Trophoblast cell (in vitro differentiated cells and primary cell): ENCODE measurements at regions not wholly inside any gene's neighbourhood (a gene's known extent, or its start where the extent isn't known, plus 50 kb on each side); places are given as distances from the start of the nearest gene placed in this dataset.

ENCODE experiments used
- DNase-seq, 2 donors: peaks; one replicate each; pipeline ENCODE4 v3.0.0-alpha.2; 2016
- H2AFZ ChIP-seq: 2 replicates; pipeline ENCODE4 v1.6.1; 2013; ENCODE audit warnings: low read length, moderate library complexity, mild to moderate bottlenecking; ENCODE audit not compliant: insufficient read depth, poor library complexity
- H2AK5ac ChIP-seq: 2 replicates; pipeline ENCODE4 v1.6.1; 2013; ENCODE audit warnings: mild to moderate bottlenecking, low read length
- H2BK120ac ChIP-seq: 2 replicates; pipeline ENCODE4 v1.6.1; 2013; ENCODE audit warnings: low read length, mild to moderate bottlenecking, moderate library complexity; ENCODE audit not compliant: insufficient read depth, poor library complexity
- H2BK12ac ChIP-seq: 2 replicates; pipeline ENCODE4 v1.6.1; 2013; ENCODE audit warnings: mild to moderate bottlenecking, low read length, moderate library complexity
- H2BK5ac ChIP-seq: 2 replicates; pipeline ENCODE4 v1.6.1; 2013; ENCODE audit warnings: low read length, low read depth, moderate library complexity, mild to moderate bottlenecking; ENCODE audit not compliant: poor library complexity
- H3K14ac ChIP-seq: 2 replicates; pipeline ENCODE4 v1.6.1; 2013; ENCODE audit warnings: mild to moderate bottlenecking, low read length
- H3K18ac ChIP-seq: 2 replicates; pipeline ENCODE4 v1.6.1; 2013; ENCODE audit warnings: mild to moderate bottlenecking, low read length
- H3K23ac ChIP-seq: 2 replicates; pipeline ENCODE4 v1.6.1; 2013; ENCODE audit warnings: low read length
- H3K27ac ChIP-seq: 2 replicates; pipeline ENCODE4 v1.5.1; 2013; ENCODE audit warnings: low read depth, mild to moderate bottlenecking, inconsistent platforms, low read length, moderate library complexity
- H3K27me3 ChIP-seq: 2 replicates; pipeline ENCODE4 v1.6.1; 2013; ENCODE audit warnings: inconsistent platforms, mild to moderate bottlenecking, low read length, moderate library complexity; ENCODE audit not compliant: insufficient read depth
- H3K36me3 ChIP-seq, 2 experiments: 1 replicate in 1 of 2; 2 replicates in 1 of 2; pipeline ENCODE4 v1.6.1; 2013; ENCODE audit warnings: low read length in 2 of 2, mild to moderate bottlenecking in 2 of 2, moderate library complexity in 1 of 2; ENCODE audit not compliant: insufficient read depth in 2 of 2, control insufficient read depth in 1 of 2
- H3K4ac ChIP-seq: 2 replicates; pipeline ENCODE4 v1.6.1; 2013; ENCODE audit warnings: low read depth, mild to moderate bottlenecking, low read length, moderate library complexity
- H3K4me1 ChIP-seq, 2 experiments: 1 replicate in 1 of 2; 2 replicates in 1 of 2; pipeline ENCODE4 v1.6.1; 2013; ENCODE audit warnings: low read length in 2 of 2, mild to moderate bottlenecking in 2 of 2, moderate library complexity in 1 of 2; ENCODE audit not compliant: insufficient read depth in 2 of 2, control insufficient read depth in 1 of 2
- H3K4me2 ChIP-seq: 2 replicates; pipeline ENCODE4 v1.6.1; 2013; ENCODE audit warnings: inconsistent platforms, mild to moderate bottlenecking, low read length, moderate library complexity
- H3K4me3 ChIP-seq: 2 replicates; pipeline ENCODE4 v1.5.1; 2013; ENCODE audit warnings: mild to moderate bottlenecking, low read depth, low read length, inconsistent platforms
- H3K79me1 ChIP-seq: one replicate; pipeline ENCODE4 v1.6.1; 2013; ENCODE audit warnings: low read length
- H3K79me2 ChIP-seq: 2 replicates; pipeline ENCODE4 v1.6.1; 2013; ENCODE audit warnings: low read length, mild to moderate bottlenecking; ENCODE audit not compliant: control insufficient read depth, insufficient read depth, poor library complexity
- H3K9ac ChIP-seq: 2 replicates; pipeline ENCODE4 v1.6.1; 2013; ENCODE audit warnings: mild to moderate bottlenecking, low read length
- H3K9me3 ChIP-seq: 2 replicates; pipeline ENCODE4 v1.6.1; 2013; ENCODE audit warnings: low read depth, mild to moderate bottlenecking, control low read depth, inconsistent platforms, low read length; ENCODE audit not compliant: insufficient read depth
- H4K12ac ChIP-seq: 2 replicates; pipeline ENCODE4 v1.6.1; 2013; ENCODE audit warnings: low read depth, mild to moderate bottlenecking, low read length, moderate library complexity
- H4K8ac ChIP-seq: 2 replicates; pipeline ENCODE4 v1.6.1; 2013; ENCODE audit warnings: low read depth, mild to moderate bottlenecking, low read length, moderate library complexity
- H4K91ac ChIP-seq: one replicate; pipeline ENCODE4 v1.6.1; 2013; ENCODE audit warnings: low read depth, mild to moderate bottlenecking, low read length, moderate library complexity
- WGBS: extraction: QIAGEN DNeasy Blood & Tissue Kit; methylation state at CpG from one replicate; pipeline ENCODE4 v1.1.7; 2013; ENCODE audit warnings: missing lambda C conversion rate; ENCODE audit not compliant: insufficient read length, insufficient coverage; ENCODE audit errors: extremely low coverage; 5-methylcytosine and 5-hydroxymethylcytosine counted together

- Histone ChIP-seq H3K27ac (no peak overlapping the region), H4K91ac (no peak overlapping the region), H2AFZ (no peak overlapping the region), H2BK12ac (no peak overlapping the region), H3K4me3 (no peak overlapping the region), H3K14ac (no peak overlapping the region), H3K9ac (no peak overlapping the region), H3K79me2 (no peaks in the 10 kb centered on the region), H2BK120ac (no peak overlapping the region), H3K36me3 (no peaks in the 10 kb centered on the region), H3K79me1 (no peaks in the 10 kb centered on the region), H4K8ac (no peak overlapping the region), H3K23ac (no peak overlapping the region), H4K12ac (no peak overlapping the region), H2BK5ac (no peak overlapping the region), H3K4me2 (no peak overlapping the region), H3K18ac (no peak overlapping the region), H3K27me3 (no peaks in the 10 kb centered on the region), H2AK5ac (no peak overlapping the region), H3K4ac (no peak overlapping the region), H3K4me1 (no peaks in the 10 kb centered on the region), H3K9me3 (no peaks in the 10 kb centered on the region)
- DNase-seq: no peak
- no CpG with 5 or more reads among the region's 2 CpGs for WGBS
These were observed 222.4 kb downstream of the IPO8 start for GRCh38 chr12:30473274-30473673.

- no peak overlapping the region for H3K23ac ChIP-seq
- no peaks in the 10 kb centered on the region for H3K79me2 ChIP-seq
- H3K79me1 ChIP-seq: no peaks in the 10 kb centered on the region
- H3K14ac ChIP-seq: no peak overlapping the region
- H2AFZ ChIP-seq: no peak overlapping the region
- no peak overlapping the region for H3K18ac ChIP-seq
- no peaks in the 10 kb centered on the region for H3K9me3 ChIP-seq
- no peak overlapping the region for H2BK5ac ChIP-seq
- no peak overlapping the region for H4K12ac ChIP-seq
- no peak for DNase-seq
- no peak overlapping the region for H3K4me2 ChIP-seq
- H2BK12ac ChIP-seq: no peak overlapping the region
- H3K4me3 ChIP-seq: no peak overlapping the region
- H4K91ac ChIP-seq: no peak overlapping the region
- H3K36me3 ChIP-seq: no peaks in the 10 kb centered on the region
- H3K9ac ChIP-seq: no peak overlapping the region
- H3K4ac ChIP-seq: no peak overlapping the region
- no peak overlapping the region for H4K8ac ChIP-seq
- H3K4me1 ChIP-seq: no peaks in the 10 kb centered on the region
- H2BK120ac ChIP-seq: no peak overlapping the region
- no peak overlapping the region for H2AK5ac ChIP-seq
- no peak overlapping the region for H3K27ac ChIP-seq
- no peaks in the 10 kb centered on the region for H3K27me3 ChIP-seq
- no CpG with 5 or more reads among the region's 4 CpGs for WGBS
These were observed 229.5 kb downstream of the IPO8 start for GRCh38 chr12:30466093-30466585.

DNA sequence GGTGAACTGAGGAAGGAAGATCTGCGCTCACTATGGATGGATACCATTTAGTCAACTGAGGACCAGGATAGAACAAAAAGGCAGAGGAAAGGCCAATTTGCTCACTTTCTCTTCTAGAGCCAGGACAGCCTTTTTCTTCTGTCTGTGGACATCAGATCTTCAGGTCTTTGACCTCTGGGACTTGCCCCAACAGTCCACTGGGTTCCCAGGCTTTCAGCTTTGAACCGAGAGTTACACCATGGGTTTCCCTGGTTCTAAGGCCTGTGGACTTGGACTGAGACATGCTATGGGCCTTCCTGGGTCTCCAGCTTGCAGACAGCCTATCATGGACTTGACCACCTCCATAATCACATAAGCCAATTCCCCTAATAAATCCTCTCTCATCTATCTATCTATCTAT, 232.0 kb downstream of the IPO8 start:
- Histone ChIP-seq H3K18ac (no peak overlapping the region), H4K91ac (no peak overlapping the region), H3K4me2 (no peak overlapping the region), H3K9me3 (no peaks in the 10 kb centered on the region), H2BK5ac (no peak overlapping the region), H2BK12ac (no peak overlapping the region), H2AFZ (no peak overlapping the region), H3K79me2 (no peaks in the 10 kb centered on the region), H3K27me3 (no peaks in the 10 kb centered on the region), H3K79me1 (no peaks in the 10 kb centered on the region), H3K9ac (no peak overlapping the region), H3K4me1 (no peaks in the 10 kb centered on the region), H2BK120ac (no peak overlapping the region), H3K27ac (no peak overlapping the region), H2AK5ac (no peak overlapping the region), H3K14ac (no peak overlapping the region), H3K4ac (no peak overlapping the region), H4K8ac (no peak overlapping the region), H3K36me3 (no peaks in the 10 kb centered on the region), H4K12ac (no peak overlapping the region), H3K4me3 (no peak overlapping the region), H3K23ac (peak overlapping the region; percentile 95)
- DNase-seq: no peak
- WGBS: no CpG with 5 or more reads among the region's 2 CpGs

DNA sequence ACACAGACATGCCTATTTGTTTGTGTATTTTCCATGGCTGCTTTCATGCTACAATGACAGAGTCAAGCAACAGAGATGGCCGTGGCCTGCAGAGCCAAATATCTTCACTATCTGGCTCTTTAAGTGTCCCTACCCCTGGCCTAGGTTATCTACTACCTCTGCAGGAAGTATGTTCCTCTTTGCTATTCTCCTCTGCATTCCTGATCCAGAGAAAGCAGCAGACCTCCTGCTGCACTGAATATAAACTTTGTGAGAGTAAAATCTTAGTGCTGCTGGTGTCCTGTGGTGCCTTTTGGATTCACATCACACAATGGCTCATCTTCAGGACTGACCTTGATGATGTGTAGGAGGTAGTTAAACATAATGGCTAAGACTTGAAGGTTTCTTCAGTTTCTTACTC, 233.4 kb downstream of the IPO8 start:
- Histone ChIP-seq H2BK5ac (no peak overlapping the region), H3K36me3 (no peaks in the 10 kb centered on the region), H2BK120ac (no peak overlapping the region)

More for the DNA sequence above, 233.4 kb downstream of the IPO8 start:
- H4K91ac ChIP-seq: no peak overlapping the region
- H3K9ac ChIP-seq: no peak overlapping the region
- no peak overlapping the region for H3K4ac ChIP-seq
- H4K8ac ChIP-seq: no peak overlapping the region
- H3K27me3 ChIP-seq: no peaks in the 10 kb centered on the region
- no peaks in the 10 kb centered on the region for H3K9me3 ChIP-seq
- no peaks in the 10 kb centered on the region for H3K79me2 ChIP-seq
- H3K23ac ChIP-seq: no peak overlapping the region
- no CpG with 5 or more reads among the region's 1 CpG for WGBS
- no peak overlapping the region for H2BK12ac ChIP-seq
- no peak overlapping the region for H3K4me3 ChIP-seq
- H3K4me1 ChIP-seq: no peaks in the 10 kb centered on the region
- no peak overlapping the region for H4K12ac ChIP-seq
- H3K4me2 ChIP-seq: no peak overlapping the region
- no peaks in the 10 kb centered on the region for H3K79me1 ChIP-seq
- no peak overlapping the region for H2AFZ ChIP-seq
- no peak overlapping the region for H3K27ac ChIP-seq
- no peak overlapping the region for H3K14ac ChIP-seq
- no peak overlapping the region for H3K18ac ChIP-seq
- no peak for DNase-seq
- no peak overlapping the region for H2AK5ac ChIP-seq
